ENCODE measurements at regions not wholly inside any gene's neighbourhood (a gene's known extent, or its start where the extent isn't known, plus 50 kb on each side); places are given as distances from the start of the nearest gene placed in this dataset.

DNA sequence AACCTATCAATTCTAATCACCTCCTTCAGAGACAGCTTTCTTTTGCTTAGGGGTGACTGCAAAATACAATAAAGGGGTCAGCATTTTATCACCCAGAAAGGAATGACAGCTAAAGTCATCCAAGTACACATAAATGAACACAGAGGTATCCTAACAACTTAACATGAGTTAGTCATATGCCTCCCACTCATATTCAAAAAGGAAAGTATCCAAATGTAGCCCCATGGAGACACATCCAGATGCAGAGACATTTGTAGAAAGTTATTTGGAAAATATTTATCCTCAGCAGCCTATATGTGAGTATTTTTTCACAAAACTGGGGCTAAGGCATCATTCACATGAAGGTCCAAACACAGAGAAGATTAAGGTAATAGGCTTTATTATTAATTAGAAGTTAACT lies 1579.7 kb upstream of the SLC39A10 start:
- Histone ChIP-seq H3K9me3 (replicated peaks in 1 of 2; ENCODE audit: control insufficient read depth in 1 of 2, insufficient read depth in 1 of 2, low read length in 2 of 2) (peaks cover 0 to 8% of the 10 kb centered on the region in 2 donors), H3K4me1 (ENCODE audit: control insufficient read depth in 1 of 2, insufficient read depth in 2 of 2, low read length in 2 of 2) (no peaks in the 10 kb centered on the region), H3K4me3 (replicated peaks in 1 of 3; ENCODE audit: low read depth in 2 of 3, low read length in 3 of 3) (no peak overlapping the region), H3K36me3 (replicated peaks in 1 of 2; ENCODE audit: control insufficient read depth in 1 of 2, insufficient read depth in 2 of 2, low read length in 2 of 2) (no peaks in the 10 kb centered on the region), H3K27me3 (ENCODE audit: control insufficient read depth in 2 of 2, insufficient read depth in 2 of 2, low read length in 2 of 2) (no peaks in the 10 kb centered on the region), H4K20me1 (ENCODE audit: insufficient read depth, low read length) (no peaks in the 10 kb centered on the region), H3K27ac (ENCODE audit: low read depth in 1 of 2, low read length in 2 of 2) (no peak overlapping the region), H3K4me2 (replicated peaks; ENCODE audit: extremely low read depth, low read length, poor library complexity, severe bottlenecking) (no peak overlapping the region), H3K79me2 (ENCODE audit: insufficient read depth, low read length) (no peaks in the 10 kb centered on the region), H2AFZ (ENCODE audit: insufficient read depth, low read depth, low read length, poor library complexity, severe bottlenecking) (no peak overlapping the region), H3K9ac (ENCODE audit: insufficient read depth, low read length, poor library complexity, severe bottlenecking) (no peak overlapping the region)
- TF ChIP-seq, protein P1, sequence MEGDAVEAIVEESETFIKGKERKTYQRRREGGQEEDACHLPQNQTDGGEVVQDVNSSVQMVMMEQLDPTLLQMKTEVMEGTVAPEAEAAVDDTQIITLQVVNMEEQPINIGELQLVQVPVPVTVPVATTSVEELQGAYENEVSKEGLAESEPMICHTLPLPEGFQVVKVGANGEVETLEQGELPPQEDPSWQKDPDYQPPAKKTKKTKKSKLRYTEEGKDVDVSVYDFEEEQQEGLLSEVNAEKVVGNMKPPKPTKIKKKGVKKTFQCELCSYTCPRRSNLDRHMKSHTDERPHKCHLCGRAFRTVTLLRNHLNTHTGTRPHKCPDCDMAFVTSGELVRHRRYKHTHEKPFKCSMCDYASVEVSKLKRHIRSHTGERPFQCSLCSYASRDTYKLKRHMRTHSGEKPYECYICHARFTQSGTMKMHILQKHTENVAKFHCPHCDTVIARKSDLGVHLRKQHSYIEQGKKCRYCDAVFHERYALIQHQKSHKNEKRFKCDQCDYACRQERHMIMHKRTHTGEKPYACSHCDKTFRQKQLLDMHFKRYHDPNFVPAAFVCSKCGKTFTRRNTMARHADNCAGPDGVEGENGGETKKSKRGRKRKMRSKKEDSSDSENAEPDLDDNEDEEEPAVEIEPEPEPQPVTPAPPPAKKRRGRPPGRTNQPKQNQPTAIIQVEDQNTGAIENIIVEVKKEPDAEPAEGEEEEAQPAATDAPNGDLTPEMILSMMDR (IDR thresholded peaks at IDR 0.05) = no peak
- no peak for DNase-seq
- no peaks in the 10 kb centered on the region for H3K4me1 Mint-ChIP-seq
- H3K27ac Mint-ChIP-seq = no peak overlapping the region
- peaks cover 0 to 2% (median 1%) of the 10 kb centered on the region in 3 donors for H3K27me3 Mint-ChIP-seq (ENCODE audit: low read depth in 3 of 3)
- H3K9me3 Mint-ChIP-seq = peaks cover 0 to 10% (median 2%) of the 10 kb centered on the region in 7 donors
- H3K4me3 Mint-ChIP-seq = no peak overlapping the region
- no peaks in the 10 kb centered on the region for H3K36me3 Mint-ChIP-seq
- intact Hi-C loops (cut with micrococcal nuclease) = no loop called here

DNA sequence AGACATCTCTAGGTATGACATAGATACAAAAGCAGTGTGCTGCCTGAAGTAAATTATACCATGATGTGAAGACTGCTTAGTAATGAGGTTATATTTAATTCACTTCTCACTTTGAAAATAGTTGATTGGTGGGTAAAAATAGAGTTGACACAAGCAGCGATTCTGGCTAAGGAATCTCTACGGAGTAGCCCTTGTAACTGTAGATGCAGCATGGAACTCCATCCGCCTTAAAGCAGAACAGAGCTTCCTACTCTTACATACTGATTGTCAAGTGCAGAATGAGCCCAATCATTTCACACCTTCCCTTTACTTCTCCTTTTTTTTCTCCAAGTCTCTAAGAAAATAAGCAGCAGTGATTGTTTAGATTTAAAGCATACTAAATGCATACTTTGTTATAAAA lies 1594.6 kb upstream of the SLC39A10 start:
- Mint-ChIP-seq H3K36me3 (no peaks in the 10 kb centered on the region), H3K4me1 (no peaks in the 10 kb centered on the region), H3K27me3 (ENCODE audit: low read depth in 3 of 3) (no peaks in the 10 kb centered on the region), H3K4me3 (no peak overlapping the region), H3K9me3 (peaks cover 0 to 7% (median 0%) of the 10 kb centered on the region in 7 donors), H3K27ac (no peak overlapping the region)
- H2AFZ ChIP-seq (ENCODE audit: insufficient read depth, low read depth, low read length, poor library complexity, severe bottlenecking) = no peak overlapping the region
- TF ChIP-seq, protein P1 (IDR thresholded peaks at IDR 0.05) = no peak
- H3K4me3 ChIP-seq (replicated peaks in 1 of 3; ENCODE audit: low read depth in 2 of 3, low read length in 3 of 3) = no peak overlapping the region
- no peaks in the 10 kb centered on the region for H3K79me2 ChIP-seq (ENCODE audit: insufficient read depth, low read length)
- no peaks in the 10 kb centered on the region for H3K36me3 ChIP-seq (replicated peaks in 1 of 2; ENCODE audit: control insufficient read depth in 1 of 2, insufficient read depth in 2 of 2, low read length in 2 of 2)
- no peaks in the 10 kb centered on the region for H3K27me3 ChIP-seq (ENCODE audit: control insufficient read depth in 2 of 2, insufficient read depth in 2 of 2, low read length in 2 of 2)
- no peak overlapping the region for H3K9ac ChIP-seq (ENCODE audit: insufficient read depth, low read length, poor library complexity, severe bottlenecking)
- WGBS (ENCODE audit: insufficient coverage) = no CpG with 5 or more reads among the region's 3 CpGs
- no peaks in the 10 kb centered on the region for H3K9me3 ChIP-seq (replicated peaks in 1 of 2; ENCODE audit: control insufficient read depth in 1 of 2, insufficient read depth in 1 of 2, low read length in 2 of 2)
- no peak overlapping the region for H3K4me2 ChIP-seq (replicated peaks; ENCODE audit: extremely low read depth, low read length, poor library complexity, severe bottlenecking)
- no peak for DNase-seq
- no peaks in the 10 kb centered on the region for H3K4me1 ChIP-seq (ENCODE audit: control insufficient read depth in 1 of 2, insufficient read depth in 2 of 2, low read length in 2 of 2)
- no peaks in the 10 kb centered on the region for H4K20me1 ChIP-seq (ENCODE audit: insufficient read depth, low read length)
- intact Hi-C loops (cut with micrococcal nuclease) = no loop called here
- H3K27ac ChIP-seq (ENCODE audit: low read depth in 1 of 2, low read length in 2 of 2) = no peak overlapping the region

Measured in CD14-positive monocyte (primary cell).